Pancreas (tissue), 10 donors: ENCODE measurements at regions not wholly inside any gene's neighbourhood (a gene's known extent, or its start where the extent isn't known, plus 50 kb on each side); places are given as distances from the start of the nearest gene placed in this dataset.

Experiments
- ATAC-seq, 4 donors: fragments of 200-7000 bp; cut with Tn5 transposase; one replicate each; pipeline versions ENCODE4 v1.8.0 to v1.9.1; 2020; ENCODE audit warnings: mild to moderate bottlenecking in 4 of 4, moderate library complexity in 4 of 4
- DNase-seq, 6 donors: peaks; one replicate each; pipeline ENCODE4 v3.0.0-alpha.2; 2020
- FAIRE-seq: peaks from 2 replicates; lab custom pipeline; 2012; peaks lifted over from hg19 to GRCh38; lab: Jason Lieb, UNC
- H3K27ac ChIP-seq, 4 donors: fragments of 200-600 bp; sonication (generic); 1 replicate in 3 of 4; 2 replicates in 1 of 4; pipeline versions ENCODE4 v1.5.0 to v1.8.0; 2020
- H3K27me3 ChIP-seq, 4 donors: fragments of 200-600 bp; one replicate each; pipeline ENCODE4 v1.8.0; 2021
- H3K36me3 ChIP-seq, 3 donors: fragments of 200-600 bp; sonication (generic) in 1 of 3; one replicate each; pipeline versions ENCODE4 v1.5.0 to v1.8.0; 2020 to 2021
- H3K4me1 ChIP-seq, 3 donors: fragments of 200-600 bp; one replicate each; pipeline ENCODE4 v1.8.0; 2021
- H3K4me3 ChIP-seq, 4 donors: fragments of 200-600 bp; sonication (generic) in 2 of 4; one replicate each; pipeline versions ENCODE4 v1.5.0 to v1.8.0; 2020 to 2021
- H3K9me3 ChIP-seq, 4 donors: fragments of 200-600 bp; one replicate each; pipeline ENCODE4 v1.8.0; 2021
- CTCF ChIP-seq, 4 donors: fragments of 200-600 bp; sonication (generic) in 3 of 4; IDR thresholded peaks; one replicate each; pipeline versions ENCODE4 v1.5.0 to v1.8.0; 2021; ENCODE audit warnings: antibody characterized with exemption in 4 of 4
- WGBS, 2 donors: extraction: QIAGEN DNeasy Blood & Tissue Kit; methylation state at CpG; one replicate each; pipeline ENCODE4 v1.1.7; 2013; 5-methylcytosine and 5-hydroxymethylcytosine counted together
- intact Hi-C, 3 donors: fragments of 100-400 bp; cut with DNase I; formaldehyde crosslinking; loops; one replicate each; pipeline versions ENCODE4 v1.11.1 to v1.14.2; 2022
- donor health status: healthy with polysubstance abuse.
- donor health status: DM: no; HTN: no; CAD: no; lungs with moderate emphysema.
- donor health status: DM: no; HTN: no; CAD: no.
- donor health status: control.
- donor health status: control.
- donor health status: Bipolar disorder and iron deficiency.
- donor health status: DM: yes; HTN: yes; CAD: no.
- donor health status: DM: no; HTN: no; CAD: no.
- donor health status: DM: no; HTN: no; CAD: no.
- donor health status: DM: yes; HTN: yes; CAD: no.

- H3K4me1 ChIP-seq, result no peaks in the 10 kb centered on the region
- H3K9me3 ChIP-seq, result no peaks in the 10 kb centered on the region
- ATAC-seq (no peak), DNase-seq (no peak), FAIRE-seq (no peak)
- no peak for TF ChIP-seq CTCF (IDR thresholded peaks at IDR 0.05)
- no peak overlapping the region for H3K27ac ChIP-seq
- intact Hi-C loops, result no loop called here
- 85 to 87% methylated on average over 10 of the region's 10 CpGs for WGBS, 2 donors
- H3K27me3 ChIP-seq, result no peaks in the 10 kb centered on the region
- H3K36me3 ChIP-seq, result no peaks in the 10 kb centered on the region
- no peak overlapping the region for H3K4me3 ChIP-seq
Measured at GRCh38 chr5:172575816-172576545, 65.1 kb upstream of the NEURL1B start.

- ATAC-seq, result no peak
- peak in 1 of 6 donors; percentile 33 for DNase-seq
- intact Hi-C loops, result no loop called here
- H3K9me3 ChIP-seq, result no peaks in the 10 kb centered on the region
- H3K4me3 ChIP-seq, result no peak overlapping the region
- H3K4me1 ChIP-seq, result no peaks in the 10 kb centered on the region
- 84 to 87% methylated on average over 8 of the region's 8 CpGs for WGBS, 2 donors
- no peak for TF ChIP-seq CTCF (IDR thresholded peaks at IDR 0.05)
- H3K36me3 ChIP-seq, result no peaks in the 10 kb centered on the region
- no peak overlapping the region for H3K27ac ChIP-seq
- no peaks in the 10 kb centered on the region for H3K27me3 ChIP-seq
- no peak for FAIRE-seq
Measured at GRCh38 chr5:172575416-172575815, 65.6 kb upstream of the NEURL1B start.

- DNase-seq, result peak in 1 of 6 donors; percentile 13
- no peak overlapping the region for H3K4me3 ChIP-seq
- no peak for TF ChIP-seq CTCF (IDR thresholded peaks at IDR 0.05)
- no peaks in the 10 kb centered on the region for H3K9me3 ChIP-seq
- 73 to 75% methylated on average over 3 of the region's 3 CpGs for WGBS, 2 donors
- no peaks in the 10 kb centered on the region for H3K36me3 ChIP-seq
- no peaks in the 10 kb centered on the region for H3K4me1 ChIP-seq
- no peaks in the 10 kb centered on the region for H3K27me3 ChIP-seq
- no peak overlapping the region for H3K27ac ChIP-seq
- intact Hi-C loops, result no loop called here
- ATAC-seq, result no peak
- no peak for FAIRE-seq
Measured at GRCh38 chr5:172574871-172575223, 66.2 kb upstream of the NEURL1B start.

GRCh38 chr5:172573986-172574870, 66.8 kb upstream of the NEURL1B start:
- no peaks in the 10 kb centered on the region for H3K4me1 ChIP-seq
- H3K27ac ChIP-seq, result no peak overlapping the region
- 85 to 87% methylated on average over 12 of the region's 12 CpGs for WGBS, 2 donors
- no peak for DNase-seq
- ATAC-seq, result no peak
- no peaks in the 10 kb centered on the region for H3K9me3 ChIP-seq
- intact Hi-C loops, result no loop called here
- H3K27me3 ChIP-seq, result no peaks in the 10 kb centered on the region
- no peaks in the 10 kb centered on the region for H3K36me3 ChIP-seq
- FAIRE-seq, result no peak
- TF ChIP-seq CTCF (IDR thresholded peaks at IDR 0.05), result no peak
- no peak overlapping the region for H3K4me3 ChIP-seq
